Fibroblast of skin of left biceps (primary cell): ENCODE measurements at regions not wholly inside any gene's neighbourhood (a gene's known extent, or its start where the extent isn't known, plus 50 kb on each side); places are given as distances from the start of the nearest gene placed in this dataset.
A peak's percentile ranks its signal among the peaks of the same experiment; 100 is the strongest.

ENCODE experiments used
- DNase-seq, 2 experiments: peaks; one replicate each; pipeline ENCODE4 v3.0.0-alpha.2; 2013; ENCODE audit warnings: low read depth in 2 of 2

DNA sequence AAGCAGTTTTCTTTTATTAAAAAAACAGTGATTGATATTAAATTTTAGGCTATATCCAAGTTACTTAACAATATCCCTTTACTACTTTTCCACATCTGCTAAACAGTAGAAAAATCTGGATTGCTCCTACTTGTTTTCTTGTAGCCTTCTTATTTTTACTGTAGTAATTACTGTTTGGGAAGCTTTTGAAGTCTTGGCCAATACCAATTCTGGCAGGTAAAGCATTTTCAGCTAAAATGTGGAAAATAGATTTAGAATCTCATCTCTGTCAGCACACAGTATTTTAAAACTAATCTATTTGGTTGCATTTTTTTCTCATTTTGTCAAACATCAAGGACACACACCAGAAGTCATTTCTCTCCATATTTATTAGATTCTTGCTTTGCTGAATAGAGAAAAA, 1485.7 kb upstream of the PIK3C3 start:
- no peak for DNase-seq

GRCh38 chr18:40464032-40464431, 1491.0 kb upstream of the PIK3C3 start:
- DNase-seq: no peak

GRCh38 chr18:40453903-40454302, 1501.1 kb upstream of the PIK3C3 start:
- no peak for DNase-seq

DNA sequence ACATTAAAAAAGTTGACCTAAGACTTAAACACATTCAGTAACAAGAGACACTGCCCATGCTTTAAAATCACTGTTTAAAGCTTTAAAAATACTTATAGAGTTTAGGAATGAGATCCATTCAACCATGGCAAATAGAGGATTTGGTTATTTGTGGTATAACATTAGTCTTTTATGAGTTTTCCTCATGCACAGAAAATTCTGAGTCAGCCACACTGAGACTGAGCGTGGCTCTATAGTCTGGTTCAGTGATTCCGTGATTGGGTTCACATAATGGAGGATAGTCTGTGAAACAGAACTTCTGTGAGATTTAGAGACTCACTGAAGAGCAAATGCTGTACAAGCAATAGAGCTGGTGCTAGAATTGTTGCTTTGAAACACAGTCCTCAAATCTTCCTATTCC, 1502.4 kb upstream of the PIK3C3 start:
- DNase-seq: no peak

DNA sequence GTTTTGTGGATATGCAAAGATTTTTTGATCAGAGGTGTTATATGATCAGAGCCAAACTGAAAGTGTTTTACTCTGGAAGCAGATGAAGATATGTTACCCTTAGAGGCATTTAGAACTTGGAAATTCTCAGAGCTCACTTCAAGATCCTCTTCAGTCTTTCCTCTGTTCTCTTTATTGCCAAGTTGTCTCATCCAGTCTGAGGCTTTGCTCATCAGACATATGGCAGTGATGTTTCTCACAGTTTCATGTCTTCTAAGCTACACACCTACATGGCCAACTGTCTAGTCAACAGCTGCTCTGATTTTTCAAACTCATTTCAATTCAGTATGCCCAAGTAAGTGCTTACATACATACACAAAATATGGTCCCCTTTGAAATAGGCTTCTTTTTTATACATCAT, 1504.3 kb upstream of the PIK3C3 start:
- DNase-seq: no peak

DNA sequence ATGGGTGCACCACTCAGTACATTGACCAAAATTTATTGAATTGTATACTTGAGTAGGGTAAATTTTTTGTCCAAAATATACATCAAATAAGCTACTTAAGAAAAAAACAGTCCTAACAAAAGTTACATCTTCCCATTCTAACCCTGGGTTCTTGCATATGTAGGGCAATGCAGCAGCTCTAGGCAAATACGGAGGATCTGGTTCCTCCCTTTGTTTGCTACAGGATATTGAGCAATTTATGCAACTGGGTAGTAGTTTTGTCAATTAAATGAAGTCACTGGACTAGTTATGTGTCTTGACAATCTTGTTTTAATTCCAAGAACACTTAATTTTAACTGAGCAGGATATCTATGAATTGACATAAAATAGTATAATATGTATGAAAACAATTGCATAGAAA, 1507.2 kb upstream of the PIK3C3 start:
- no peak for DNase-seq

DNA sequence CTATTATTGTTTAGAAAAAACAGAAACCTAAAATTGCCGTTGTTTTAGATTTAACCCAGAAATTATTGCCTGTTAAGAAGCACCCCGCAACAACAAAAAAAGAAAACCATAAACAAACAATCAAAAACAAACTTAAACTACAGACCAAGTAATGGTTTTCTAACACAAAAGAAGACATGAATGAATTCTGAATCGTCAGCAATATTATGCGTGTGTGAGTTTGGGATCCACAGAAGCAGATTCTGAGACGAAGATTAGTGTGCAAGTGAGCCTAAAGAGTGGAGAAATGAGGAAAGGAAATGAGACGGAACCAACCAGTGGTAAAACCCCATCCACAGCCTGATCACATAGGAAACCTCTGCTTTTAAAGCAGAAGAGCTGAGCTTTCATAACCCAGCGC, 1514.9 kb upstream of the PIK3C3 start:
- DNase-seq: no peak

GRCh38 chr18:40437517-40437916, 1517.5 kb upstream of the PIK3C3 start:
- peak in 1 of 2 experiments; percentile 5 for DNase-seq

DNA sequence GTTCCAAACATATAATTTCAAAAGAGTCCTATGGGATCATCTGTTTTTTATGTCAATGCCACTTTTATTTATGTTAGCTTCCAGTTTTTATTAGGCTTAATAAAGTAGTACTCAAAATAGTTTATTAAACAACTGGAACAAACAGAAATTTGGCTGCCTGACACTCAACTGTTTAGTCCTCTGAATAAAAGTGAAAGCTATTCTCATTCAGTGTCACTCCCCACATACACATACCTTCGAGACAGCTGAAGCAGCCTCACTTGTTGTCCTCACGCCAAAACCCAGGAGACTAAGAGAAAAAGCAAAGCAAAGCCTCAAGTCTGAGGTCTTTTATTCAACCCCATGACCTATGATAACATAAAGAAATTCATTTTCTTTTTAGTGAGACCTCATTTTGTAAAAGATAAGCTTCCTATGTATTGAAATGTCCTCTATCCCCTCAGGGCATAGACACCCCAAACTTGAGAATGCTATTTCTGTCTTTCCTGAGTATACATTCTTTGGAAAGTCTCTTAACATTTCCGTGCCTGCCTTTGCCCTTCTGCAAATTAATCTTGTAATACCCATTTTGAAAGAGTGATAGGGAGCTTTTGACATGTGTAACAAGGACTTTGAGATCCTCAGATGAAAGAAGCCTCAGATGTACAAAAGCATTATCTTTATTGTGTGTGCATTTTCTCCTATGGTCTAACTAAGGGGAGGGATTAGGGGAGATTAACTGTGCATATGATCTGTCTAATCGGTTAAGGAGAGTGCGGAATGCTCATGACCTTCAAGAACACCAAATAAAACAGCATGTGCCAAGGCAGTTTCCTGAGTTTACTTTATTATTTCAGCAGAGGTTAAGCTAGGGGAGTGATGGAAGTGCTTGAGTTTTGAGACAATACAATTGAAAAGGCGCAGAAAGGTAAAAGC, 1523.7 kb upstream of the PIK3C3 start:
- no peak for DNase-seq

- DNase-seq: no peak
Observed at GRCh38 chr18:40423291-40423690, 1531.7 kb upstream of the PIK3C3 start.

- DNase-seq: no peak
Observed at GRCh38 chr18:40420675-40421074, 1534.4 kb upstream of the PIK3C3 start.

DNA sequence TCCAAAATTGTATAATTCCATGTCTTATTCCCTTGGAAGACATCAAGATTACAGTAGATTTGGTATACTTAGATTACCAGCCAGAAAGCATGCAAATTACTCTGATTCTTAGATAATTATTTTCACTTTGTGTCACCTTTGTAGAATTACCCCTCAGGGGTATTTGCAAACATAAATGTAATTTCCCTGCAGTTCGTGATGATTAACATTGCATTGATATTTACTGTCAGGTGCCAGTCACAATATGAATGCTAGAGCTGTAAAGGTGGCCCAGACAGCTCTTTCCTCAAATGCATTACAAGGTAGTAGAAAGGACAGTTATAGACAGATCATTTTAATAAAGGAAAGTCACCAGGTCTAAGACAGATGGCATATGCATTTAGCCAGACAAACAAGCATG, 1537.5 kb upstream of the PIK3C3 start:
- DNase-seq: no peak

DNA sequence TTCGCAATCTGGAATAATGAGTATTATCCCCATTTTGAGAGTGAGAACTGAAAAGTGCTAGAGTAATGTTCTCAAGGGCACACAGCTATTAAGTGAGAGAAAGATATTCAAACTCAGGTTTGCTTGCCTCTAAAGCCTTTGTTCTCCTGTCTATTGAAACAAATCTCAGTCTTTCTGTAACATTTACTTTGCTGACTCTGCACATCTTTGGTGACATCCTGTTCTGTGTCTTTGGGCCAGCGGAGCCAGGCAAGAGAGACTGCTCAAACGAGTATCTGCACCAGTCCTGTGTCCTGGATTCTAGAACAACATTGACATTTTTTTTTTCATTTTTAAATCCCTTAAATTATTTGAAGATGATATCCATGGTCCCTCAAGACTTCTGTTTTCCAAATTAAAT, 1539.2 kb upstream of the PIK3C3 start:
- no peak for DNase-seq

- DNase-seq: no peak
Observed at GRCh38 chr18:40415176-40415791, 1539.8 kb upstream of the PIK3C3 start.

GRCh38 chr18:40414155-40414754, 1540.8 kb upstream of the PIK3C3 start:
- no peak for DNase-seq

DNA sequence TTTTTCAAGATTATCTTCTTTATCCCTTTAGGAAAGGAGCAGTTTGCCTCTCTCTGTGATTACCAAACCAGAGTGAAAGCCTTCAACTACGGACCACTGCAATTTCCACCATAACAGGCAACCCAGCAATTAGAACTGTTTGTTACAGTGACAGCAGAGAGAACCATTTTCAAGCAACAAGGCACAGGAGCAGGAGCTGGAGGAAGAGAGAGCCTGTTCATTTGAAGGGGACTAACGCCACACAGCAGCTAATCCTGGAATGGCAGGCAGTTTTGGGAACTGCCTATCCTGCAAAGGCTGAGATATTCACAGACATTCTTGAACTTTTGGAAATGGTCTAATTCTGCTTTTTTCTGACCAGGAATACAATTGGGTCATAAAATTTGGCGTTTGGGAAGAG, 1541.9 kb upstream of the PIK3C3 start:
- peak; percentile 22 to 23 for DNase-seq

DNA sequence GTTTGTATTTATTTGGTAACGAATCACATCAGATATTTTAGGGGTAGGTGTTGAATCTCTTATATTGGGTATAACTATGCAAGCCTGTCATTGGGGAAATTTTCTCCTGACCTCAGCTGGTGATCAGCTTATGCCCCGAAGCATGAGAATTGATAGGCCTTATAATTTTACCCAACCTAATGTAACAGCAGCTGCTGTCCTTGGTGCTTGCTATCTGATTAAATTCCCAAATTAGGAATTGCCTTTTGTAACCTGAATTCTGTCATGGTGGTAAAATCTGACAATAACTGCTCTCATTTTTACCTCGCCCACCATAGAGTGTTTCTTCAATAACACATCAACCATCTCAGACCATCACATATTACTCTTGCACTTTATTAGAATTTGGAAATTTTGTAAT, 1542.6 kb upstream of the PIK3C3 start:
- DNase-seq: no peak

DNA sequence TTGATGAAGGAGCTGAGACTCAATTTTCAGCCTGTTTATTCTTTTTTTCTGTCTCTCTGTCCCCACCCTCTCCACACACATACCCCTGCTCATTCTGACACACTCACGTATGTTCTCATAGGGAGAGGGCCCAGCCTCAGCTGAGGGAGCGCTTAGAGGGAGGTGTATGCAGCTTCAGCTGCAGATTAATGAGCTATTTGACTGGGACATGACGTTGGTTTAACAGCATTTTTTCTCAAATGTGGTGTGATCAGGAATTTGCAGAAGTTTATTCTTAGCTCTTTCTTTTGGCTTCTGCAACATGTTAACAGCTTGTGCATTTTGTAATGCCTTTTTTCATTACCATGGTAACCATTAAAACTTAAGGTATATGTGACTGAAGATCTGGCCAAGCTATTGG, 1547.1 kb upstream of the PIK3C3 start:
- peak; percentile 81 to 85 for DNase-seq

GRCh38 chr18:40404284-40404683, 1550.8 kb upstream of the PIK3C3 start:
- peak; percentile 58 to 60 for DNase-seq

- no peak for DNase-seq
Observed at GRCh38 chr18:40402052-40402451, 1553.0 kb upstream of the PIK3C3 start.

DNA sequence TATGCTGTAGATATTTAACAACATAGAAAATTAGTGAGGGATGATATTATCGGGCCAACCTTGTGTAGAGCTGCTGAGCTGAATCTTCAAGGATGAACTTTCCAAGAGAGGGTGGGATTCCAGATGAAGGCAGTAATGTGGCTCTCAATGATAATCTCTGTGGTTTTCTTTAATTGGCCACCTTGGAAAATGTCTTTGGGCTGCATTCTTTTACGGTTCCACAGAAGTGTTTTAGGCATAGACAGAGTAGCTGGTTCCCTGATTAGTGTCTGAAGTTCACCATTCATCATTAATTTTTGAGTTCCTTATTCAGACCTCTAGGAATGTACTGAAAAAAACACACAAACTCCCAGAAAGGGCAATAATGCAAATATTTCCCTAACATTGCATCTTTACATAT, 1566.9 kb upstream of the PIK3C3 start:
- no peak for DNase-seq

- no peak for DNase-seq
Observed at GRCh38 chr18:40387130-40387787, 1567.8 kb upstream of the PIK3C3 start.
